GM23338 (cell line): ENCODE measurements at regions not wholly inside any gene's neighbourhood (a gene's known extent, or its start where the extent isn't known, plus 50 kb on each side); places are given as distances from the start of the nearest gene placed in this dataset.
"Not testable (repeated sequence)": the region's sequence is repeated elsewhere in the genome, so short reads cannot be mapped to it uniquely, and the experiment has no call there.

Experiments
- CREB1 ChIP-seq: fragments of 250-450 bp; sonication (Bioruptor Pico); IDR thresholded peaks from 2 replicates; pipeline ENCODE4 v1.5.0; 2020; ENCODE audit warnings: low read depth, mild to moderate bottlenecking, moderate library complexity
- CTCF ChIP-seq, 2 experiments: fragments of 200-600 bp in 1 of 2; sonication (generic) in 1 of 2; conservative IDR thresholded peaks; 2 replicates each; pipeline versions ENCODE4 v1.5.1 to v1.6.1; 2016 to 2017; ENCODE audit warnings: antibody characterized with exemption in 2 of 2, low read depth in 2 of 2, mild to moderate bottlenecking in 2 of 2, moderate library complexity in 1 of 2
- ETS1 ChIP-seq: IDR thresholded peaks from 2 replicates; pipeline ENCODE4 v1.6.1; 2016; ENCODE audit warnings: antibody characterized with exemption
- EZH2 ChIP-seq: fragments of 200-600 bp; sonication (generic); IDR thresholded peaks from one replicate; pipeline ENCODE4 v1.8.0; 2017; ENCODE audit warnings: antibody characterized with exemption, mild to moderate bottlenecking, low read depth; ENCODE audit not compliant: unreplicated experiment
- EZH2phosphoT487 ChIP-seq: fragments of 200-600 bp; sonication (generic); IDR thresholded peaks from one replicate; pipeline ENCODE4 v1.8.1; 2018; ENCODE audit warnings: antibody characterized with exemption; ENCODE audit not compliant: unreplicated experiment
- JUNB ChIP-seq: IDR thresholded peaks from one replicate; pipeline ENCODE4 v1.6.1; 2016; ENCODE audit warnings: antibody characterized with exemption; ENCODE audit not compliant: unreplicated experiment
- POLR2AphosphoS5 ChIP-seq: IDR thresholded peaks from 2 replicates; pipeline ENCODE4 v1.6.1; 2016; ENCODE audit warnings: antibody characterized with exemption, low read depth
- STAT1 ChIP-seq: IDR thresholded peaks from one replicate; pipeline ENCODE4 v1.6.1; 2016; ENCODE audit warnings: antibody characterized with exemption; ENCODE audit not compliant: unreplicated experiment
- TF ChIP-seq, protein P1 (sequence below): IDR thresholded peaks from one replicate; pipeline ENCODE4 v1.6.1; 2018; ENCODE audit warnings: antibody characterized with exemption; ENCODE audit not compliant: unreplicated experiment

GRCh38 chr4:184967699-184968098 lies 50.6 kb upstream of the HELT start:
- TF ChIP-seq EZH2; CTCF (conservative IDR thresholded peaks at IDR 0.05; ENCODE audit: low read depth in 2 of 2); JUNB; ETS1; POLR2AphosphoS5; EZH2phosphoT487; CREB1 (CRISPR knock-in tag); STAT1: not testable (repeated sequence)
- TF ChIP-seq, protein P1, sequence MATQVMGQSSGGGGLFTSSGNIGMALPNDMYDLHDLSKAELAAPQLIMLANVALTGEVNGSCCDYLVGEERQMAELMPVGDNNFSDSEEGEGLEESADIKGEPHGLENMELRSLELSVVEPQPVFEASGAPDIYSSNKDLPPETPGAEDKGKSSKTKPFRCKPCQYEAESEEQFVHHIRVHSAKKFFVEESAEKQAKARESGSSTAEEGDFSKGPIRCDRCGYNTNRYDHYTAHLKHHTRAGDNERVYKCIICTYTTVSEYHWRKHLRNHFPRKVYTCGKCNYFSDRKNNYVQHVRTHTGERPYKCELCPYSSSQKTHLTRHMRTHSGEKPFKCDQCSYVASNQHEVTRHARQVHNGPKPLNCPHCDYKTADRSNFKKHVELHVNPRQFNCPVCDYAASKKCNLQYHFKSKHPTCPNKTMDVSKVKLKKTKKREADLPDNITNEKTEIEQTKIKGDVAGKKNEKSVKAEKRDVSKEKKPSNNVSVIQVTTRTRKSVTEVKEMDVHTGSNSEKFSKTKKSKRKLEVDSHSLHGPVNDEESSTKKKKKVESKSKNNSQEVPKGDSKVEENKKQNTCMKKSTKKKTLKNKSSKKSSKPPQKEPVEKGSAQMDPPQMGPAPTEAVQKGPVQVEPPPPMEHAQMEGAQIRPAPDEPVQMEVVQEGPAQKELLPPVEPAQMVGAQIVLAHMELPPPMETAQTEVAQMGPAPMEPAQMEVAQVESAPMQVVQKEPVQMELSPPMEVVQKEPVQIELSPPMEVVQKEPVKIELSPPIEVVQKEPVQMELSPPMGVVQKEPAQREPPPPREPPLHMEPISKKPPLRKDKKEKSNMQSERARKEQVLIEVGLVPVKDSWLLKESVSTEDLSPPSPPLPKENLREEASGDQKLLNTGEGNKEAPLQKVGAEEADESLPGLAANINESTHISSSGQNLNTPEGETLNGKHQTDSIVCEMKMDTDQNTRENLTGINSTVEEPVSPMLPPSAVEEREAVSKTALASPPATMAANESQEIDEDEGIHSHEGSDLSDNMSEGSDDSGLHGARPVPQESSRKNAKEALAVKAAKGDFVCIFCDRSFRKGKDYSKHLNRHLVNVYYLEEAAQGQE: not testable (repeated sequence)
